Gastroesophageal sphincter (tissue), 3 donors: ENCODE measurements at regions not wholly inside any gene's neighbourhood (a gene's known extent, or its start where the extent isn't known, plus 50 kb on each side); places are given as distances from the start of the nearest gene placed in this dataset.

Experiments used
- EP300 ChIP-seq: sonication (generic); formaldehyde crosslinking; IDR thresholded peaks from one replicate; pipeline ENCODE4 v1.6.1; 2017; ENCODE audit warnings: antibody characterized with exemption, mild to moderate bottlenecking
- POLR2A ChIP-seq, 2 donors: fragments of 450-650 bp; IDR thresholded peaks; one replicate each; pipeline ENCODE4 v1.6.1; 2017; ENCODE audit warnings: antibody characterized with exemption in 2 of 2, mild to moderate bottlenecking in 2 of 2, moderate library complexity in 1 of 2
- TF ChIP-seq, protein P1 (sequence below), 4 experiments: fragments of 200-600 bp in 2 of 4; fragments of 450-650 bp in 2 of 4; sonication (generic) in 1 of 4; IDR thresholded peaks; one replicate each; pipeline ENCODE4 v1.5.1; 2017 to 2019; ENCODE audit warnings: antibody characterized with exemption in 4 of 4, mild to moderate bottlenecking in 2 of 4, moderate library complexity in 2 of 4

DNA sequence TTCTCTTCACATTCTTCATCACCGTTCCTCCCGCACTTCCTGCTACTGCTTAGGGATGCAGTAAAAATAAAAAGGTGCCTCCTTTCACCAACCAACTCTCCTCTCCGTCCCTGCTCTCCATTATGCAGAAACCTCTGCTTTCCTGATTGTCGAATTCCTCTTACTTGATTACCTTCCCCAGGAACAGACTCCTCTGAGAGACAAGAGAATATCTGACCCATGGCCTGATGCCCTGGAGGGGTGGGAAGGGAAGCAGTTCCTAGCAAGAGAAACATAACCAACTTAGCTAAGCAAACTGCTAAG lies 80.9 kb downstream of the TRIM29 start:
- TF ChIP-seq, protein P1, sequence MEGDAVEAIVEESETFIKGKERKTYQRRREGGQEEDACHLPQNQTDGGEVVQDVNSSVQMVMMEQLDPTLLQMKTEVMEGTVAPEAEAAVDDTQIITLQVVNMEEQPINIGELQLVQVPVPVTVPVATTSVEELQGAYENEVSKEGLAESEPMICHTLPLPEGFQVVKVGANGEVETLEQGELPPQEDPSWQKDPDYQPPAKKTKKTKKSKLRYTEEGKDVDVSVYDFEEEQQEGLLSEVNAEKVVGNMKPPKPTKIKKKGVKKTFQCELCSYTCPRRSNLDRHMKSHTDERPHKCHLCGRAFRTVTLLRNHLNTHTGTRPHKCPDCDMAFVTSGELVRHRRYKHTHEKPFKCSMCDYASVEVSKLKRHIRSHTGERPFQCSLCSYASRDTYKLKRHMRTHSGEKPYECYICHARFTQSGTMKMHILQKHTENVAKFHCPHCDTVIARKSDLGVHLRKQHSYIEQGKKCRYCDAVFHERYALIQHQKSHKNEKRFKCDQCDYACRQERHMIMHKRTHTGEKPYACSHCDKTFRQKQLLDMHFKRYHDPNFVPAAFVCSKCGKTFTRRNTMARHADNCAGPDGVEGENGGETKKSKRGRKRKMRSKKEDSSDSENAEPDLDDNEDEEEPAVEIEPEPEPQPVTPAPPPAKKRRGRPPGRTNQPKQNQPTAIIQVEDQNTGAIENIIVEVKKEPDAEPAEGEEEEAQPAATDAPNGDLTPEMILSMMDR (IDR thresholded peaks at IDR 0.05), result no peak
- no peak for TF ChIP-seq EP300
- no peak for TF ChIP-seq POLR2A (IDR thresholded peaks at IDR 0.05)
